B cell (primary cell): ENCODE measurements at regions not wholly inside any gene's neighbourhood (a gene's known extent, or its start where the extent isn't known, plus 50 kb on each side); places are given as distances from the start of the nearest gene placed in this dataset.
"Not testable (repeated sequence)": the region's sequence is repeated elsewhere in the genome, so short reads cannot be mapped to it uniquely, and the experiment has no call there.

Experiments used
- ATAC-seq: fragments of 200-7000 bp; cut with Tn5 transposase; one replicate; pipeline ENCODE4 v1.10.0; 2021; ENCODE audit warnings: low read depth, mild to moderate bottlenecking, moderate number of reproducible peaks, moderate library complexity
- CTCF ChIA-PET: fragments of 350-600 bp; sonication (Branson Sonifier 250); formaldehyde crosslinking; loops from one replicate; lab custom pipeline; 2021; ENCODE audit warnings: antibody characterized with exemption, inconsistent platforms; lab: Charles Lee
- POLR2A ChIA-PET: fragments of 350-600 bp; sonication (Branson Sonifier 250); formaldehyde crosslinking; loops from one replicate; lab custom pipeline; 2021; ENCODE audit warnings: antibody characterized with exemption; lab: Charles Lee
- DNase-seq: peaks from one replicate; pipeline ENCODE4 v3.0.0; 2013
- H2AFZ ChIP-seq: 2 replicates; pipeline ENCODE4 v1.6.1; 2012; ENCODE audit warnings: mild to moderate bottlenecking, low read depth, low read length; ENCODE audit not compliant: insufficient read depth, poor library complexity, severe bottlenecking
- H3K27ac ChIP-seq, 2 donors: 1 replicate in 1 of 2; 2 replicates in 1 of 2; pipeline ENCODE4 v1.5.1; 2012 to 2013; ENCODE audit warnings: low read length in 2 of 2, mild to moderate bottlenecking in 2 of 2, moderate library complexity in 1 of 2
- H3K27me3 ChIP-seq, 4 experiments: fragments of 200-600 bp in 1 of 4; sonication (generic) in 1 of 4; replicated peaks in 1 of 4; 1 replicate in 2 of 4; 2 replicates in 2 of 4; pipeline versions ENCODE4 v1.6.1 to v1.7.0; 2013 to 2016; ENCODE audit warnings: low read length in 3 of 4, mild to moderate bottlenecking in 2 of 4, mixed read lengths in 1 of 4, moderate library complexity in 1 of 4; ENCODE audit not compliant: insufficient read depth in 4 of 4, control insufficient read depth in 3 of 4; ENCODE audit errors: control extremely low read depth in 1 of 4
- H3K36me3 ChIP-seq, 2 experiments: replicated peaks in 1 of 2; 1 replicate in 1 of 2; 2 replicates in 1 of 2; pipeline versions ENCODE4 v1.6.1 to v1.7.1; 2013; ENCODE audit warnings: low read length in 1 of 2; ENCODE audit not compliant: insufficient read depth in 2 of 2, control insufficient read depth in 1 of 2; ENCODE audit errors: control extremely low read depth in 1 of 2, extremely low read depth in 1 of 2
- H3K4me1 ChIP-seq, 2 donors: fragments of 200-600 bp in 1 of 2; sonication (generic) in 1 of 2; 1 replicate in 1 of 2; 2 replicates in 1 of 2; pipeline versions ENCODE4 v1.5.1 to v1.6.1; 2013 to 2017; ENCODE audit warnings: low read length in 2 of 2; ENCODE audit not compliant: control insufficient read depth in 2 of 2, insufficient read depth in 2 of 2
- H3K4me2 ChIP-seq: replicated peaks from 2 replicates; pipeline ENCODE3; 2012; ENCODE audit warnings: mild to moderate bottlenecking, low read depth, low read length; ENCODE audit not compliant: poor library complexity, severe bottlenecking
- H3K4me3 ChIP-seq, 5 experiments: fragments of 200-600 bp in 1 of 5; sonication (generic) in 1 of 5; 1 replicate in 3 of 5; 2 replicates in 2 of 5; pipeline versions ENCODE4 v1.5.1 to v1.7.0; 2011 to 2016; ENCODE audit warnings: low read length in 4 of 5, mild to moderate bottlenecking in 4 of 5, low read depth in 2 of 5, control low read depth in 1 of 5, moderate library complexity in 1 of 5; ENCODE audit not compliant: insufficient read depth in 1 of 5; ENCODE audit errors: control extremely low read depth in 1 of 5, extremely low read depth in 1 of 5
- H3K79me2 ChIP-seq: fragments of 200-600 bp; sonication (generic); one replicate; pipeline ENCODE4 v1.6.0; 2016; ENCODE audit warnings: low read length; ENCODE audit not compliant: control insufficient read depth, insufficient read depth
- H3K9ac ChIP-seq: fragments of 200-600 bp; sonication (generic); 2 replicates; pipeline ENCODE4 v1.6.1; 2017; ENCODE audit warnings: mild to moderate bottlenecking, low read length, moderate library complexity
- H3K9me3 ChIP-seq, 3 donors: one replicate each; pipeline versions ENCODE4 v1.6.1 to v1.7.1; 2013; ENCODE audit warnings: low read length in 2 of 3; ENCODE audit not compliant: control insufficient read depth in 2 of 3, insufficient read depth in 1 of 3; ENCODE audit errors: control extremely low read depth in 1 of 3
- H4K20me1 ChIP-seq: 2 replicates; pipeline ENCODE4 v1.6.0; 2012; ENCODE audit warnings: mild to moderate bottlenecking, low read length; ENCODE audit not compliant: insufficient read depth, control insufficient read depth, poor library complexity, severe bottlenecking
- H3K27ac Mint-ChIP-seq: one replicate; pipeline ENCODE4 v1.8.0; 2021; ENCODE audit warnings: mixed read lengths
- H3K27me3 Mint-ChIP-seq: one replicate; pipeline ENCODE4 v1.8.0; 2021; ENCODE audit warnings: mixed read lengths
- H3K4me1 Mint-ChIP-seq: one replicate; pipeline ENCODE4 v1.8.0; 2021; ENCODE audit warnings: mixed read lengths
- H3K4me3 Mint-ChIP-seq: one replicate; pipeline ENCODE4 v1.8.0; 2021; ENCODE audit warnings: mixed read lengths
- H3K9me3 Mint-ChIP-seq: one replicate; pipeline ENCODE4 v1.8.0; 2022; ENCODE audit warnings: mixed read lengths; ENCODE audit not compliant: insufficient read depth
- EZH2 ChIP-seq: IDR thresholded peaks from 2 replicates; pipeline ENCODE4 v1.6.1; 2012; ENCODE audit warnings: borderline replicate concordance, low read depth, mild to moderate bottlenecking, moderate library complexity, low read length; ENCODE audit not compliant: insufficient read depth, poor library complexity, severe bottlenecking
- WGBS: methylation state at CpG from one replicate; pipeline ENCODE4 v1.1.5; 2013; ENCODE audit warnings: missing lambda C conversion rate; ENCODE audit not compliant: insufficient coverage; 5-methylcytosine and 5-hydroxymethylcytosine counted together
- intact Hi-C: fragments of 100-400 bp; cut with micrococcal nuclease; formaldehyde crosslinking; loops from one replicate; pipeline ENCODE4 v1.10.0; 2022
- TF ChIP-seq, protein P1 (sequence below): fragments of 200-600 bp; IDR thresholded peaks from one replicate; pipeline ENCODE4 v1.8.0; 2022; ENCODE audit warnings: antibody characterized with exemption, mild to moderate bottlenecking

DNA sequence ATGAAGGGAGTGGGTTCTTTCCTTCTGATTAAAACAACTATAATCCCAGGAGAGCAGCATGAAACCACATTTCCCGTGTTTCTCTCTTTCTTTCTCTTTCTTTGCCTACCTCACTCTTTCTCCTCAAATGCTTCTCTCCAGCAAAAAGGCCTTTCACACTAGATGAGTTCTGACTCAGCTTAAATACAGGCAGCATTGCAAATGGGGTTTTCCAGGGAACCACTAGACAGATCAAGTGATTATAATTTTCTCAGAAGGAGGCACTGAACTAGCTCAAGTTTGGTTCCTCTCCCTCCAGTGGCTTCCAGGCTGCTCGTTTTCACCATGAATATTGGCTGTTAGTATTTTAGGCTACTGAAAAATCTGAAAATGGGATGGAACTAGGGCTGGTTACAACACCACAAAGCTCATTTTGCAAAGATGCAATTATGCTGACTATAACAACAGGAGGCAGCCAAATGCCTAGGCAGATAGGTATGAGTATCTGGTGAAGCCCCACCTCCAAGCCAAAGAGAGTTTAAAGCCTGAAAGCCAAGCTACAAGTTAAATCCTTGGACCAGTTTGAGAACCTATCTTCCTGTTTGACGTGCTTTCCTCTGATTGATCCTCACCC, 260.0 kb downstream of the MMUT start:
- peaks cover 0 to 11% (median 0%) of the 10 kb centered on the region in 3 donors for H3K9me3 ChIP-seq

DNA sequence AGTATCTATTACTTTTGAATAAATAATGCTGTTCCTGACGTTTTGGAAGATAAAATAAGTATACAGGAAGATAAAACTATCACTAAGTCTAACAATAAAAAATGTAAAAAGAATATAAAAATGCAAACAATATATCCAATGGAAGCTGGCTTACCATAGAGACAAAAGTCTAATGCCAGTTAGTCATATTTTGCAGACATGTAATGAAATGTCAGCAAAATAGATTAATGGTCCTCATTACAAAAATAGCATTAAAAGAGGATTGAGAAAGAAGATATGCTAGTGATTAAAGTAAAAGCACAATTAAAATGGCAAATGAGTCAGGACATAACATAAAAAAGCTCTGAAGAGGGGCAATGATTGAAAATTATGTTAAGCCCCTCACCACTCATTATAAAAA, 265.0 kb downstream of the MMUT start:
- Histone ChIP-seq H3K4me1 (no peaks in the 10 kb centered on the region), H3K4me2 (no peak overlapping the region), H3K4me3 (no peak overlapping the region), H3K79me2 (no peaks in the 10 kb centered on the region), H3K9ac (no peak overlapping the region), H2AFZ (no peak overlapping the region), H3K27me3 (no peaks in the 10 kb centered on the region), H3K36me3 (no peaks in the 10 kb centered on the region), H3K9me3 (no peaks in the 10 kb centered on the region), H3K27ac (no peak overlapping the region), H4K20me1 (no peaks in the 10 kb centered on the region)
- H3K27me3 Mint-ChIP-seq: no peaks in the 10 kb centered on the region
- ChIA-PET CTCF (no interaction called here), POLR2A (no interaction called here)
- TF ChIP-seq, protein P1, sequence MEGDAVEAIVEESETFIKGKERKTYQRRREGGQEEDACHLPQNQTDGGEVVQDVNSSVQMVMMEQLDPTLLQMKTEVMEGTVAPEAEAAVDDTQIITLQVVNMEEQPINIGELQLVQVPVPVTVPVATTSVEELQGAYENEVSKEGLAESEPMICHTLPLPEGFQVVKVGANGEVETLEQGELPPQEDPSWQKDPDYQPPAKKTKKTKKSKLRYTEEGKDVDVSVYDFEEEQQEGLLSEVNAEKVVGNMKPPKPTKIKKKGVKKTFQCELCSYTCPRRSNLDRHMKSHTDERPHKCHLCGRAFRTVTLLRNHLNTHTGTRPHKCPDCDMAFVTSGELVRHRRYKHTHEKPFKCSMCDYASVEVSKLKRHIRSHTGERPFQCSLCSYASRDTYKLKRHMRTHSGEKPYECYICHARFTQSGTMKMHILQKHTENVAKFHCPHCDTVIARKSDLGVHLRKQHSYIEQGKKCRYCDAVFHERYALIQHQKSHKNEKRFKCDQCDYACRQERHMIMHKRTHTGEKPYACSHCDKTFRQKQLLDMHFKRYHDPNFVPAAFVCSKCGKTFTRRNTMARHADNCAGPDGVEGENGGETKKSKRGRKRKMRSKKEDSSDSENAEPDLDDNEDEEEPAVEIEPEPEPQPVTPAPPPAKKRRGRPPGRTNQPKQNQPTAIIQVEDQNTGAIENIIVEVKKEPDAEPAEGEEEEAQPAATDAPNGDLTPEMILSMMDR: no peak
- TF ChIP-seq EZH2: no peak
- ATAC-seq (no peak), DNase-seq (no peak)
- no peak overlapping the region for H3K27ac Mint-ChIP-seq
- peaks cover 2% of the 10 kb centered on the region for H3K9me3 Mint-ChIP-seq
- no peaks in the 10 kb centered on the region for H3K4me1 Mint-ChIP-seq
- intact Hi-C loops: no loop called here
- no CpG with 5 or more reads among the region's 1 CpG for WGBS
- no peak overlapping the region for H3K4me3 Mint-ChIP-seq

More for the DNA sequence above, 260.0 kb downstream of the MMUT start:
- 78% methylated on average over 2 of the region's 3 CpGs for WGBS
- ATAC-seq: no peak
- Histone ChIP-seq H3K4me2 (no peak overlapping the region), H4K20me1 (no peaks in the 10 kb centered on the region), H3K9ac (no peak overlapping the region), H3K4me3 (no peak overlapping the region), H2AFZ (no peak overlapping the region), H3K27ac (no peak overlapping the region), H3K36me3 (no peaks in the 10 kb centered on the region), H3K79me2 (no peaks in the 10 kb centered on the region), H3K4me1 (no peaks in the 10 kb centered on the region), H3K27me3 (no peaks in the 10 kb centered on the region)
- H3K4me3 Mint-ChIP-seq: no peak overlapping the region
- no peaks in the 10 kb centered on the region for H3K27me3 Mint-ChIP-seq
- no peak for TF ChIP-seq EZH2
- TF ChIP-seq, protein P1: no peak
- ChIA-PET CTCF (no interaction called here), POLR2A (no interaction called here)
- no peak overlapping the region for H3K27ac Mint-ChIP-seq
- H3K9me3 Mint-ChIP-seq: peaks cover 9% of the 10 kb centered on the region
- intact Hi-C loops: no loop called here
- no peak for DNase-seq
- no peaks in the 10 kb centered on the region for H3K4me1 Mint-ChIP-seq

DNA sequence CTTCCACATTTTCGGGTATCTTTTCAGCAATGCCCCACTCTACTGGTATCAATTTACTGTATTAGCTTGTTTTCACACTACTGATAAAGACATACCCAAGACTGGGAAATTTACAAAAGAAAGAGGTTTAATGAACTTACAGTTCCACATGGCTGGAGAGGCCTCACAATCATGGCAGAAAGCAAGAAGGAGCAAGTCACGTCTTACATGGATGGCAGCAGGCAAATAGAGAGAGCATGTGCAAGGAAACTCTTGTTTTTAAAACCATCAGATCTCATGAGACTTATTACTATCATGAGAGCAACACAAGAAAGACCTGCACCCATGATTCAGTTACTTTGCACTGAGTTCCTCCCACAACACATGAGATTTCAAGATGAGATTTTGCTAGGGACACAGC, 300.7 kb downstream of the MMUT start:
- H3K9me3 Mint-ChIP-seq, H3K27ac ChIP-seq, H3K4me2 ChIP-seq, DNase-seq, H3K4me1 Mint-ChIP-seq, CTCF ChIA-PET, intact Hi-C loops, H3K36me3 ChIP-seq, H3K4me3 Mint-ChIP-seq, H3K4me3 ChIP-seq, ATAC-seq, H2AFZ ChIP-seq, POLR2A ChIA-PET, H4K20me1 ChIP-seq, H3K27me3 ChIP-seq, H3K9me3 ChIP-seq, H3K27ac Mint-ChIP-seq, H3K79me2 ChIP-seq, H3K4me1 ChIP-seq, H3K27me3 Mint-ChIP-seq, H3K9ac ChIP-seq: not testable (repeated sequence)
- WGBS: no CpG with 5 or more reads among the region's 2 CpGs
